Stomach (tissue), 8 donors: ENCODE measurements at regions not wholly inside any gene's neighbourhood (a gene's known extent, or its start where the extent isn't known, plus 50 kb on each side); places are given as distances from the start of the nearest gene placed in this dataset.

ENCODE experiments used
- DNase-seq, 2 donors: peaks; one replicate each; pipeline versions ENCODE4 v3.0.0 to v3.0.0-alpha.2; 2013 to 2019
- H3K27ac ChIP-seq, 5 donors: fragments of 200-600 bp in 4 of 5; sonication (generic) in 4 of 5; one replicate each; pipeline ENCODE4 v1.5.1; 2013 to 2019; ENCODE audit warnings: mild to moderate bottlenecking in 1 of 5, moderate library complexity in 1 of 5
- H3K27me3 ChIP-seq, 3 donors: fragments of 200-600 bp; sonication (generic); one replicate each; pipeline ENCODE4 v1.5.1; 2017 to 2019; ENCODE audit warnings: mixed run types in 1 of 3
- H3K36me3 ChIP-seq, 4 donors: fragments of 200-600 bp; sonication (generic); 1 replicate in 3 of 4; 2 replicates in 1 of 4; pipeline ENCODE4 v1.5.1; 2016 to 2019
- H3K4me1 ChIP-seq, 4 donors: fragments of 200-600 bp; sonication (generic); one replicate each; pipeline ENCODE4 v1.5.1; 2016 to 2019
- H3K4me3 ChIP-seq, 4 donors: fragments of 200-600 bp; sonication (generic) in 3 of 4; one replicate each; pipeline ENCODE4 v1.5.1; 2016 to 2019; ENCODE audit warnings: mild to moderate bottlenecking in 1 of 4
- H3K9me3 ChIP-seq, 4 donors: fragments of 200-600 bp; sonication (generic); one replicate each; pipeline ENCODE4 v1.5.1; 2016 to 2019
- CTCF ChIP-seq, 7 experiments: fragments of 450-650 bp in 4 of 7; fragments of 200-600 bp in 3 of 7; sonication (generic) in 3 of 7; IDR thresholded peaks; one replicate each; pipeline ENCODE4 v1.5.1; 2016 to 2019; ENCODE audit warnings: antibody characterized with exemption in 7 of 7, control low read depth in 2 of 7, mild to moderate bottlenecking in 1 of 7
- EP300 ChIP-seq: sonication (generic); formaldehyde crosslinking; IDR thresholded peaks from one replicate; pipeline ENCODE4 v1.6.1; 2017; ENCODE audit warnings: antibody characterized with exemption
- POLR2A ChIP-seq, 4 donors: fragments of 450-650 bp; IDR thresholded peaks; one replicate each; pipeline ENCODE4 v1.6.1; 2016; ENCODE audit warnings: antibody characterized with exemption in 4 of 4, control low read depth in 2 of 4, mild to moderate bottlenecking in 1 of 4, moderate library complexity in 1 of 4
- POLR2AphosphoS5 ChIP-seq, 3 donors: sonication (generic); formaldehyde crosslinking; IDR thresholded peaks; one replicate each; pipeline ENCODE4 v1.6.1; 2016; ENCODE audit warnings: antibody characterized with exemption in 3 of 3
- WGBS, 5 donors: extraction: QIAGEN DNeasy Blood & Tissue Kit in 3 of 5; methylation state at CpG; one replicate each; pipeline versions ENCODE4 v1.1.5 to v1.1.7; 2013 to 2018; 5-methylcytosine and 5-hydroxymethylcytosine counted together
- intact Hi-C: fragments of 100-400 bp; cut with DNase I; formaldehyde crosslinking; loops from one replicate; pipeline ENCODE4 v1.15.1; 2023; ENCODE audit warnings: low total_unique reads
- donor health status: healthy with polysubstance abuse.
- donor health status: Bipolar disorder and iron deficiency.
- donor health status: healthy.

GRCh38 chr2:157940024-157940423, 63.9 kb upstream of the ACVR1 start:
- intact Hi-C loops, result no loop called here
- H3K4me3 ChIP-seq, result no peak overlapping the region
- TF ChIP-seq EP300 (no peak), CTCF (IDR thresholded peaks at IDR 0.05) (no peak), POLR2A (IDR thresholded peaks at IDR 0.05) (no peak), POLR2AphosphoS5 (IDR thresholded peaks at IDR 0.05) (no peak)
- WGBS, 5 donors, result 92 to 100% (median 95%) methylated on average over 3 of the region's 3 CpGs
- H3K27ac ChIP-seq, result no peak overlapping the region
- peaks cover 0 to 5% (median 0%) of the 10 kb centered on the region in 4 donors for H3K4me1 ChIP-seq
- no peak for DNase-seq
- H3K27me3 ChIP-seq, result no peaks in the 10 kb centered on the region
- no peaks in the 10 kb centered on the region for H3K36me3 ChIP-seq
- no peaks in the 10 kb centered on the region for H3K9me3 ChIP-seq

- no peak for TF ChIP-seq CTCF (IDR thresholded peaks at IDR 0.05)
- TF ChIP-seq POLR2A (IDR thresholded peaks at IDR 0.05), result no peak
- no peak for TF ChIP-seq EP300
- no peak for TF ChIP-seq POLR2AphosphoS5 (IDR thresholded peaks at IDR 0.05)
- H3K9me3 ChIP-seq, result no peaks in the 10 kb centered on the region
These were observed 62.4 kb upstream of the ACVR1 start for GRCh38 chr2:157938556-157938955.

GRCh38 chr2:157936406-157936805, 60.3 kb upstream of the ACVR1 start:
- Histone ChIP-seq H3K27ac (no peak overlapping the region), H3K27me3 (peaks cover 0 to 4% (median 0%) of the 10 kb centered on the region in 3 donors), H3K9me3 (no peaks in the 10 kb centered on the region), H3K4me1 (peaks cover 0 to 5% (median under 1%) of the 10 kb centered on the region in 4 donors), H3K36me3 (no peaks in the 10 kb centered on the region), H3K4me3 (no peak overlapping the region)
- intact Hi-C loops, result no loop called here
- DNase-seq, result no peak
- no peak for TF ChIP-seq POLR2AphosphoS5 (IDR thresholded peaks at IDR 0.05)
- TF ChIP-seq POLR2A (IDR thresholded peaks at IDR 0.05), result no peak
- no peak for TF ChIP-seq CTCF (IDR thresholded peaks at IDR 0.05)
- no peak for TF ChIP-seq EP300
- 92 to 100% (median 94%) methylated on average over 1 of the region's 1 CpG for WGBS, 5 donors

More at GRCh38 chr2:157938556-157938955, 62.4 kb upstream of the ACVR1 start:
- intact Hi-C loops, result no loop called here
- peaks cover 0 to 5% (median 0%) of the 10 kb centered on the region in 4 donors for H3K4me1 ChIP-seq
- no peak overlapping the region for H3K4me3 ChIP-seq
- DNase-seq, result no peak
- no peaks in the 10 kb centered on the region for H3K36me3 ChIP-seq
- 73 to 87% (median 75%) methylated on average over 3 of the region's 3 CpGs for WGBS, 5 donors
- H3K27ac ChIP-seq, result no peak overlapping the region
- no peaks in the 10 kb centered on the region for H3K27me3 ChIP-seq

GRCh38 chr2:157935378-157935906, 59.3 kb upstream of the ACVR1 start:
- Histone ChIP-seq H3K27ac (no peak overlapping the region), H3K4me1 (peaks cover 0 to 5% (median 2%) of the 10 kb centered on the region in 4 donors), H3K9me3 (no peaks in the 10 kb centered on the region), H3K36me3 (no peaks in the 10 kb centered on the region), H3K27me3 (peaks cover 0 to 4% (median 0%) of the 10 kb centered on the region in 3 donors), H3K4me3 (no peak overlapping the region)
- DNase-seq, result no peak
- 66 to 74% (median 71%) methylated on average over 2 of the region's 2 CpGs for WGBS, 5 donors
- TF ChIP-seq EP300 (no peak), POLR2A (IDR thresholded peaks at IDR 0.05) (no peak), CTCF (IDR thresholded peaks at IDR 0.05) (no peak), POLR2AphosphoS5 (IDR thresholded peaks at IDR 0.05) (no peak)
- intact Hi-C loops, result no loop called here
